ENCODE measurements at regions not wholly inside any gene's neighbourhood (a gene's known extent, or its start where the extent isn't known, plus 50 kb on each side); places are given as distances from the start of the nearest gene placed in this dataset.

DNA sequence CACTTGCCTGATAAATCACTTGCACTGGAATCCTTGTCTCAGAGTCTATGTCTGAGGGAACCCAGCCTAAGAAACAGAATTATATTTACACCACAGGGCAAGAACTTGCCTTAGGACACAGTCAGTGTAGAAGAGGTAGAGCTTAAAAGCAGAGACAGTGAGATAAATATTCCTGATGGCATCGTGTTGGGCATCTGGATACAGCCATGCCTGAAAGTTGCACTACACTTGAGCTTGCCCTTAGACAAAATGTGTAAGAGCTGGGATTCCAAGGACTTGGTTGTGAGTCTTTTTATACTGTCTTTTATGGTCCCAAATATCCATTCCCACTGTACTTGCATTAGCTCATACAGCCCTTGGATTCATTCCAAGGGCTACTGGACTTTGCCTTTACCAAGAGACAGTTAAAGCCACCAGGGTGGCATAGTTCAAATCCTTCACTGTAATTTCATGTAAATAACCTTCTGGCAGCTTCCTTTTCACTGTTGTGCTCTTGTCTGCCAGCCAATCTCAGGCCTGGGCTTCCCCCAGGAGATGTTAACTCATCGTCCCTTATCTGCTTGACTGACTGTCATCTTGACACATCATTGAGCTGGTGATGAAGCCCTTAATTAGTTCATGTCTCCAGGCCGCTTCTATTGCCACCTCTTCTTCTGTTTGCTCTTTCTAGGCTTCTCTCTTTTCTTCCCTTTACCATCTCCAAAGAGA is 577.9 kb upstream of the TBX3 start:
- TF ChIP-seq, protein P1, sequence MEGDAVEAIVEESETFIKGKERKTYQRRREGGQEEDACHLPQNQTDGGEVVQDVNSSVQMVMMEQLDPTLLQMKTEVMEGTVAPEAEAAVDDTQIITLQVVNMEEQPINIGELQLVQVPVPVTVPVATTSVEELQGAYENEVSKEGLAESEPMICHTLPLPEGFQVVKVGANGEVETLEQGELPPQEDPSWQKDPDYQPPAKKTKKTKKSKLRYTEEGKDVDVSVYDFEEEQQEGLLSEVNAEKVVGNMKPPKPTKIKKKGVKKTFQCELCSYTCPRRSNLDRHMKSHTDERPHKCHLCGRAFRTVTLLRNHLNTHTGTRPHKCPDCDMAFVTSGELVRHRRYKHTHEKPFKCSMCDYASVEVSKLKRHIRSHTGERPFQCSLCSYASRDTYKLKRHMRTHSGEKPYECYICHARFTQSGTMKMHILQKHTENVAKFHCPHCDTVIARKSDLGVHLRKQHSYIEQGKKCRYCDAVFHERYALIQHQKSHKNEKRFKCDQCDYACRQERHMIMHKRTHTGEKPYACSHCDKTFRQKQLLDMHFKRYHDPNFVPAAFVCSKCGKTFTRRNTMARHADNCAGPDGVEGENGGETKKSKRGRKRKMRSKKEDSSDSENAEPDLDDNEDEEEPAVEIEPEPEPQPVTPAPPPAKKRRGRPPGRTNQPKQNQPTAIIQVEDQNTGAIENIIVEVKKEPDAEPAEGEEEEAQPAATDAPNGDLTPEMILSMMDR (IDR thresholded peaks at IDR 0.05; ENCODE audit: low read depth, low read length, missing input control), result no peak
- TF ChIP-seq YY1 (IDR thresholded peaks at IDR 0.05) (no peak), HNF4A (conservative IDR thresholded peaks at IDR 0.05) (peak; percentile 72 to 87), SP1 (IDR thresholded peaks at IDR 0.05) (peak; percentile 41), JUND (IDR thresholded peaks at IDR 0.05) (no peak), RAD21 (IDR thresholded peaks at IDR 0.05) (peak in 1 of 2 donors; percentile 17), GABPA (IDR thresholded peaks at IDR 0.05 in 1 of 2, conservative IDR thresholded peaks at IDR 0.05 in 1 of 2) (no peak), HNF4G (IDR thresholded peaks at IDR 0.05) (peak; percentile 69), EGR1 (IDR thresholded peaks at IDR 0.05; ENCODE audit: low read depth in 2 of 2) (no peak), FOXA1 (IDR thresholded peaks at IDR 0.05) (no peak)
- TF ChIP-seq, protein P2, sequence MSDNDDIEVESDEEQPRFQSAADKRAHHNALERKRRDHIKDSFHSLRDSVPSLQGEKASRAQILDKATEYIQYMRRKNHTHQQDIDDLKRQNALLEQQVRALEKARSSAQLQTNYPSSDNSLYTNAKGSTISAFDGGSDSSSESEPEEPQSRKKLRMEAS (IDR thresholded peaks at IDR 0.05), result no peak
- TF ChIP-seq, protein P3, sequence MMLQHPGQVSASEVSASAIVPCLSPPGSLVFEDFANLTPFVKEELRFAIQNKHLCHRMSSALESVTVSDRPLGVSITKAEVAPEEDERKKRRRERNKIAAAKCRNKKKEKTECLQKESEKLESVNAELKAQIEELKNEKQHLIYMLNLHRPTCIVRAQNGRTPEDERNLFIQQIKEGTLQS (IDR thresholded peaks at IDR 0.05), result no peak
- TF ChIP-seq, protein P4, sequence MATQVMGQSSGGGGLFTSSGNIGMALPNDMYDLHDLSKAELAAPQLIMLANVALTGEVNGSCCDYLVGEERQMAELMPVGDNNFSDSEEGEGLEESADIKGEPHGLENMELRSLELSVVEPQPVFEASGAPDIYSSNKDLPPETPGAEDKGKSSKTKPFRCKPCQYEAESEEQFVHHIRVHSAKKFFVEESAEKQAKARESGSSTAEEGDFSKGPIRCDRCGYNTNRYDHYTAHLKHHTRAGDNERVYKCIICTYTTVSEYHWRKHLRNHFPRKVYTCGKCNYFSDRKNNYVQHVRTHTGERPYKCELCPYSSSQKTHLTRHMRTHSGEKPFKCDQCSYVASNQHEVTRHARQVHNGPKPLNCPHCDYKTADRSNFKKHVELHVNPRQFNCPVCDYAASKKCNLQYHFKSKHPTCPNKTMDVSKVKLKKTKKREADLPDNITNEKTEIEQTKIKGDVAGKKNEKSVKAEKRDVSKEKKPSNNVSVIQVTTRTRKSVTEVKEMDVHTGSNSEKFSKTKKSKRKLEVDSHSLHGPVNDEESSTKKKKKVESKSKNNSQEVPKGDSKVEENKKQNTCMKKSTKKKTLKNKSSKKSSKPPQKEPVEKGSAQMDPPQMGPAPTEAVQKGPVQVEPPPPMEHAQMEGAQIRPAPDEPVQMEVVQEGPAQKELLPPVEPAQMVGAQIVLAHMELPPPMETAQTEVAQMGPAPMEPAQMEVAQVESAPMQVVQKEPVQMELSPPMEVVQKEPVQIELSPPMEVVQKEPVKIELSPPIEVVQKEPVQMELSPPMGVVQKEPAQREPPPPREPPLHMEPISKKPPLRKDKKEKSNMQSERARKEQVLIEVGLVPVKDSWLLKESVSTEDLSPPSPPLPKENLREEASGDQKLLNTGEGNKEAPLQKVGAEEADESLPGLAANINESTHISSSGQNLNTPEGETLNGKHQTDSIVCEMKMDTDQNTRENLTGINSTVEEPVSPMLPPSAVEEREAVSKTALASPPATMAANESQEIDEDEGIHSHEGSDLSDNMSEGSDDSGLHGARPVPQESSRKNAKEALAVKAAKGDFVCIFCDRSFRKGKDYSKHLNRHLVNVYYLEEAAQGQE (IDR thresholded peaks at IDR 0.05), result no peak
- TF ChIP-seq, protein P5, sequence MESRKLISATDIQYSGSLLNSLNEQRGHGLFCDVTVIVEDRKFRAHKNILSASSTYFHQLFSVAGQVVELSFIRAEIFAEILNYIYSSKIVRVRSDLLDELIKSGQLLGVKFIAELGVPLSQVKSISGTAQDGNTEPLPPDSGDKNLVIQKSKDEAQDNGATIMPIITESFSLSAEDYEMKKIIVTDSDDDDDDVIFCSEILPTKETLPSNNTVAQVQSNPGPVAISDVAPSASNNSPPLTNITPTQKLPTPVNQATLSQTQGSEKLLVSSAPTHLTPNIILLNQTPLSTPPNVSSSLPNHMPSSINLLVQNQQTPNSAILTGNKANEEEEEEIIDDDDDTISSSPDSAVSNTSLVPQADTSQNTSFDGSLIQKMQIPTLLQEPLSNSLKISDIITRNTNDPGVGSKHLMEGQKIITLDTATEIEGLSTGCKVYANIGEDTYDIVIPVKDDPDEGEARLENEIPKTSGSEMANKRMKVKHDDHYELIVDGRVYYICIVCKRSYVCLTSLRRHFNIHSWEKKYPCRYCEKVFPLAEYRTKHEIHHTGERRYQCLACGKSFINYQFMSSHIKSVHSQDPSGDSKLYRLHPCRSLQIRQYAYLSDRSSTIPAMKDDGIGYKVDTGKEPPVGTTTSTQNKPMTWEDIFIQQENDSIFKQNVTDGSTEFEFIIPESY (IDR thresholded peaks at IDR 0.05), result no peak

Data from liver (tissue), 3 donors.